ENCODE measurements at regions not wholly inside any gene's neighbourhood (a gene's known extent, or its start where the extent isn't known, plus 50 kb on each side); places are given as distances from the start of the nearest gene placed in this dataset.

DNA sequence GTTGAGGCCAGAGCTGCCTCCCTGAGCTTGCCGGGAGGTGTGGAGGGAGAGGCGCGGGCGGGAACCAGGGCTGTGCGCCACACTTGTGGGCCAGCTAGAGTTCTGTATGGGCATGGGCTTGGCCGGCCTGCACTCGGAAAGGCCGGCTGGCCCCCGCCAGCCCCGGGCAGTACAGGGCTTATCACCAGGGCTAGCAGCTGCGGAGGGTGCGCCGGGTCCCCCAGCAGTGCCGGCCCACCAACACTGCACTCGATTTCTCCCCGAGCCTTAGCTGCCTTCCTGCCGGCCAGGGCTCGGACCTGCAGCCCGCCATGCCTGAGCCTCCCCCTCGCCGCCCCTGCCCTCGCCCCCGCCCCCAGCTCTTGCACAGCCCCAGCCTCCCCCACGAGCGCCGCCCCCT is 472.7 kb downstream of the TFAP2A start:
- no peak for DNase-seq (ENCODE audit: low spot score)

DNA sequence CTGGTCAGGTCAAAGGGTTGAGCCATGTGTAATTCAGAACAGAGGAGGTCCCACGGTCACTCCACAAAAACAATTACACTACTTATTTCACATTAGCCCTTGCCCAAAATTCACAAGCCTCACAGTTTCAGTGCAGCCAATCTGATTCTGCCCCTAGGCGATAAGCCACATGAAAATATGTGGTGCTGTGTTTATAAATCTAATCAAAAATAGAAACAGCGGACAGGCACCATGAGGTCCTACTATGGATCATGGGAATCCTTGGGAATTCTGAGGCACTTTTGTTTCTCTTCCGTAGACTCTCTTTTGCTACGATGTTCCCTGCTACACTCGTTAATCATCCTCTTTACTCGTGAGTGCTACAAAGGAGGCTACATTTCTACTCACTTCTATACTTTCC is 476.1 kb downstream of the TFAP2A start:
- no peak for DNase-seq (ENCODE audit: low spot score)

DNA sequence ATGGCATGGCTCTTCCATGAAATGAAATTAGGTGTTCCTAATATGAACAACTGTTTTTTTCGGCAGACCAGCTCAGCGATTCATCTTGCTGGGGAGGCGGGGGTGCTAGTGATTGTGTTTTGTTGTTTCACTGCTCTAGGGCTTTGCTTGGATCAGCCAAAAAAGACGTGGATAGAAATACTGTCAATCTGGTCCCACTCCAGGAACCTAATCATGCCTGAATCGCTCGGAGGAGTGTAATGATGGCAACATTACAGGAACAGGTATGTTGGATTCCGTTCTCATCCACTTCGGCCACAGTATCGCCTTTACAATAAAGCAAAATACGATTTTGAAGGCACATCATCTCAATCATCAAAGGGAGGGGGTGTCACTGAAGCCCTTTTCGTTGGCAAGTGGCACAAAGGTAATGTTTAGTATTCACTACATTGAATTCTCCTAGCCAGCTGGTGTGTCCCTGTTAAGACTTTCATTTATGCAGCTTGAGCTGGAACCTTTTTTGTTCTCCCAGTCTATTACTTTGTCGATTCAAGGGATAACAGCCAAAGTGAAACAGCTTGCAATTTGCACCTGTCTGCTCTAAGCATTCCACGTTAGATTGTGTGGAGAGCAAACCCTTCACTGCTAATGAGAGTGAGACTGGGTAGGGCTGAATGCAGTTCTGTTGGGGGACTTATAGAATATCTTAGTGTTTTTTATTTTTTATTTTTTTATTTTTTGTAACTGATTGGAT is 477.7 kb downstream of the TFAP2A start:
- no peak for DNase-seq (ENCODE audit: low spot score)

DNA sequence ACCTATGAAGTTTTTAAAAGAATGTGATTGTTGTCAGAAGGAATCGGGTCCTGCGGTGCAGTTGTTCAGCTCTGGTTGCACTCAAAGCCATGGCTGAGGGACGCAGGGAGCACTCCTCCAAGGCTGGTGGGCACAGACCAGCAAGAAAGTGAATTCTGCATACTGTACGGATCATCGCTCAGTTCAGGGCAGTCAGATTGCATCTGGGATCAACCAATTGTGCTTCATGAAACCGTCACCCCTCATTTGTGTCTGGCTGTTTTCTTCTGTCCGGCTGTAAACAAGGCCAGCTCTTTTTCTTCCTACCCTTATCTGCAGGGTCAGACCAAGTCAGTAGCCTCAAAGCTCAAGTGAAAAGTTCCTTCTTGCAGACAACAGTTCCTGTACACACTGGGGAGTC is 478.3 kb downstream of the TFAP2A start:
- no peak for DNase-seq (ENCODE audit: low spot score)

DNA sequence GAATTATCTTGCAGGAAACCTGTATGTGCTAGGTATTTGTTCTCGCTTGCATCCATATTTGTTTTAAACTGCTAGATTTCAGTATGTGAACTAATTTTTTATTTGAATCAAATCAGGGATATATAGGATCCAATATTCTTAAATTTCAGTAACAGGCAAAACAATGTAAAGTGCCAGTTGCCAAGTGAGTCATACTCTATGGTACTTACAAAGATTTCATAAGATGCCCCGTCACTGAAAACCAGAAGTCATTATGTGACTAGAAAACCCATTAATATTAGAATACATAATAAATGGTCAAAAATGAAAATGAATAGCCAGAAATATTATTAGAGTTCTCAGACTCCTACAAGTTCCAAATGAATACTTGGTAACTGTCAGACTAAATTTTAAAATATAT is 481.2 kb downstream of the TFAP2A start:
- DNase-seq (ENCODE audit: low spot score) = no peak

DNA sequence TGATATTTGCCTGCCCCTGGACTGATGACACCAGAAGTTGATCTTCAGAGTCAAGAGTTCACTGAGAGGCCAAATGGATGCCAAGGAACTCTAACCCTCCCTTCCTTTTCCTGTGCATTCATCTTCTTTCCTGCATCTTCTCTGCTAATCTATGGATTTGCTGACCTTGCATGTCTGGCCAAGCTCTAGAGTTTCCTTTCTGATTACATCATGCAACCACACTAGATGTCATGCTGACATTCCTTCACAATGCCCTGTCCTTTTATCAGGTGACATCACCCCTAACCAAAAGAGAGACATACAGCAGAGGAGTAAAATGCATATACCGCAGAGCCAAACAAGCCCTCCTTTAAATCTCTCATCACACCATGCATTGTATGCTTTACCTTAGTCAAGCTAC is 487.6 kb downstream of the TFAP2A start:
- no peak for DNase-seq (ENCODE audit: low spot score)

DNA sequence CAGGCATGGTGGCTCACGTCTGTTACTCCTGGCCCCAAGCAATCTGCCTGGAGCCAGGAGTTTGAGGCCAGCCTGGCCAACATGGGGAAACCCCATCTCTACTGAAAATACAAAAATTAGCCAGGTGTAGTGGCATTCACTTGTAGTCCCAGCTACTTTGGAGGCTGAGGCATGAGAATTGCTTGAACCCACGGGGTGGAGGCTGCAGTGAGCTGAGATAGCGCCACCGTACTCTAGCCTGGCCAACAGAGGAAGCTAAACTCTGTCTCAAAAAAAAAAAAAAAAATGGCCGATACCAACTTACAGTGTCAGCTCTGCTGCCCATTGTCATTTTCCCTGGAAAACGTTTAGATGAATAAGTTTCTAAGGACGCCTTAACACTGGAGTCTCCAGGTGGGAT is 489.9 kb downstream of the TFAP2A start:
- no peak for DNase-seq (ENCODE audit: low spot score)

DNA sequence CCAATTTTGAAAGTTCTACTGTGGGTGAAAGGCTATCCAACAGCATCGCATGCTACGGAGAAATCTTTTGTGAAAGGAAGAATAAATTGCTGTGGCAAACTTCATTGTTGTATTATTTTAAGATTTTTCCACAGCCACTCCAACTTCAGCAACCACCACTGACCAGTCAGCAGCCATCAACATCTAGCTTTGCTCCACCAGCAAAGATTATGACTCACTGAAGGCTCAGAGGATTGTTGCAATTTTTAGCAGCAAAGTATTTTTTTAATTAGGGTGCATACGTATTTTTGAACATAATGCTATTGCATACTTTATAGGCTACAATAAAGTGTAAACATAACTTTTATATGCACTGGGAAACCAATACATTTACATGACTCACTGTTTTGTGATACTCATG is 493.5 kb downstream of the TFAP2A start:
- peak; percentile 4 for DNase-seq (ENCODE audit: low spot score)

DNA sequence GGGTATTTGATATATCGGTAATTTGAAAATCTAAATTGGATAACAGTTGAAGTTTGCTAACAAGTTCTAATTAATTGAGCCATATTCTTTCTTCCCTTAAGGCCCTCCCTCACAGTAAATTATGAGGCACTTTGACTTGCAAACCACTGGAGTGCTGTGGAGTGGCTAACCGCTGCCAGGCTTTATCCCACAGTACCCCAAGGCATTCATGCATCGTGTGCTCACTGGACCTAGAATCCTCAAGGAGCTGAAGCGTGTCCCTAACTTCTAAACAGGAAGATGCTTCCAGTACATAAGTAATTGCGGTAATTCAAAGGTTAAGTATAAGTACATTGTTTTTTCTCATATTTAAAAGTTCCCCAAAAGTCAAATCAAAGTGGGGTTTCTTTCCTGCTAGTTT is 499.9 kb downstream of the TFAP2A start:
- no peak for DNase-seq (ENCODE audit: low spot score)

DNA sequence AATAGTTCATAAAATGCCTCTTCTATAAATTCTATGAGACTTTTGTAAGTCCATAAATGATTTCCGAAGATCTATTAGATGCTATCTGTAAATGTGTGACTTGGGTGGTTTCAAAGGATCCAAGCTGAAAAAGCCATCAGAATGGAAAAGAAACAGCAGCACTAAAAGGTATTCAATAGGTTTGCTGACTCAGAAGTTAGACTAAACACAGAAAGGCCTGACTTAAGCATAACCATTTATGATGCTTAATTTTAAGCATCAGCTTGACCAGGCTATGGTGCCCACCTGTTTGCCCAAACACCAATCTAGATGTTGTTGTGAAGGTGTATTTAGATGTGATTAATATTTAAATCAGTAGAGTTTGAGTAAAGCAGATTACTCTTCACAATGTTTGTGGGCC is 513.5 kb downstream of the TFAP2A start:
- no peak for DNase-seq (ENCODE audit: low spot score)

DNA sequence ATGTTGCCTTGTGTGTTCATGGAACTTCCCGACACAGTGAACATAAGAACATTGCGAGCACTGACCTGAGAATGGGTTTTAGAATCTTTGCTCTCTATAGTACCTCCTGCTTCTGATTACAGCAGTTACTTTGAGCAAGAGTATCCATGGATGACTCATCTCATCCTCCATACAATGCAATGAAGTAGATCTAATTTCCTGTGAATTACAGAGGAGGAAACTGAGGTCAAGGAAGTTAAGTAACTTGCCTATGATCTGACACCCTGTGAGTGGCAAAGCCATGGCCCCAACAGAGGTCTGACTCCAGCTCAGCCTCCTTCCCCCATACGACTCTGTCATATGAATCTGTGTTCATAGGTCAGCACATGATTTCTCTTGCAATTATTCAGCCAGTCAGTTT is 518.1 kb downstream of the TFAP2A start:
- no peak for DNase-seq (ENCODE audit: low spot score)

DNA sequence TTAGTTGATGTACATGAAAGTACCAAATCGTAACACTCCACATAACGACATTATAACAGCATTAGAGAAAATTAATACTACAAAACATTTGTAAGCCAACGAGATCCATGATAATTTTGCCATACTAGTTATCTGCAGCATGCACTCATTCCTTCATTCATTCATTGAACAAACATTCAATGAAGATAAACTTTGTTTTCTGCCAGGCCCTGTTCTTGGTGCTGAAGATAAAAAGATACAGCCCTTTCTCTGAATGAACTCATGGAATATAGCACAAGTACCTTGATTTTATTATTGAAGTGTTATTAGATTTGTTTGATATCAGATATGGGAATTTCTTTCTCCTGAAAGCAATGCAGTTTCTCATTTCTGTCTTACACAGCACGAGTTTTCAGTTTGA is 524.0 kb downstream of the TFAP2A start:
- DNase-seq (ENCODE audit: low spot score) = no peak

DNA sequence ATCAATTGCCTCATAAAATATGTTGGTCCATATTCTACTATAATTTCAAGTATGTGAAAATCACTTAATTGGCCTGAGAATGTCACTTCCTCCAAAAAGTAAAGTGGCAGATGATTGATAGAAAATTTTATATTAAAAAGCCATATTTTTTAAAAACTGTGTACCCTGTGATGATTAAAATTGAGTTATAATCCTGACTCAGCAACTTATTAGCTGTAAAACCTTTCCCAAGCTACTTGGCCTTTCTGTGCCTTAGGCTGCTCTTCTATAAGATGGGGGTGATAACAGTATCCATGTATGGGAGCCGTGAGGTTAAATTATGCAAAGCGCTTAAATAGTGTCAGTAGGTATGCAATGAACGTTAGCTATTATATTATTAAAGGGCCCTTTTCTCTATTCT is 524.4 kb downstream of the TFAP2A start:
- no peak for DNase-seq (ENCODE audit: low spot score)

DNA sequence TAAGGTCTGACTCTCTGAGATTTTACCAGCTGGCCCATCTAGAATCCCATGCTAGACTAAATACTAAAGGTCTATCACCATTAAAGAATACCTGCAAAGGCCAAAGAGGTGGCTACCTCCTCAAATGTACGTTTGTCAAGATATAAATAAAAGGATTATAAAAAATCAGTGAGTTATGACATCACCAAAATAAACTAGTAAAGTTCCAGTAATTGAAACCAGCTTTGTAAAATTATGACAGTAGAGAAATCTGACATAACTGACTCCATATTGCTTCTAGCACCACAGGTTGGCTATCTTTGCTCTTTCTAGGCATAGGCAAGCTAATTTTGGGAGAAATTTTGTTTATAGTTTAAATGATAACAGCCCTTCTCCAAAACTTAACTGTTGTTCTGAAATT is 536.3 kb downstream of the TFAP2A start:
- no peak for DNase-seq (ENCODE audit: low spot score)

DNA sequence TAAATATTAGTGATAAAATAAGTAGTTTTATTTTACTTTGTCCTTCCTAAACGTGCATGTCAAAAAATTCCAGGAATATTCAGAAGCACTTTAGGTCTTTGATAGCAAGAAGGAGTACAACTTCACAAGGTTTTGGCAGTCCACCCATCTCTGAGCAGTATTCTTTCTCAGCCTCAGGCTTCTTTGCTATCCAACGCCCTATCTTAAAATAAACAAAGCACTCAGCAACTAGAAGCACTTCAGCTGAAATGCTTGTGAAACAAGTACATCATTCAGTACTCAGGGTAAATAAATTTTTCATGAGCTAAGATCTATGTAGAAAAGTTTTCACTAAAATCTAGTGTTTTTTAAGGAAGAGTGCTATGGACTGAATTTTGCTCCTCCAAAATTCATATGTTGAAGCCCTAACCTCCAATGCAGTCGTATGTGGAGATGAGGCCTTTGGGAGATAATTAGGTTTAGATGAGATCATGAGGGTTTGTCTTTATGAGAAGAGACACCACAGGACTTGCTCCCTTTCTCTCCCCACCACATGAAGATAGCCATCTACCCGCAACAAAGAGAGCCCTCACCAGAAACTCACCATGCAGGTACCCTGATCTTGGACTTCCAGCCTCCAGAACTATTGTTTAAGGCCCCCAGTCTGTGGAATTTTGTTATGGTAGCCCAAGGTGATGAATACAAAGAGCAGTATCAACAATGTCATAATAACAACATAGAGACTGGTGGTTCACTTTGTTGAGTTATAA is 539.1 kb downstream of the TFAP2A start:
- DNase-seq (ENCODE audit: low spot score) = no peak

DNA sequence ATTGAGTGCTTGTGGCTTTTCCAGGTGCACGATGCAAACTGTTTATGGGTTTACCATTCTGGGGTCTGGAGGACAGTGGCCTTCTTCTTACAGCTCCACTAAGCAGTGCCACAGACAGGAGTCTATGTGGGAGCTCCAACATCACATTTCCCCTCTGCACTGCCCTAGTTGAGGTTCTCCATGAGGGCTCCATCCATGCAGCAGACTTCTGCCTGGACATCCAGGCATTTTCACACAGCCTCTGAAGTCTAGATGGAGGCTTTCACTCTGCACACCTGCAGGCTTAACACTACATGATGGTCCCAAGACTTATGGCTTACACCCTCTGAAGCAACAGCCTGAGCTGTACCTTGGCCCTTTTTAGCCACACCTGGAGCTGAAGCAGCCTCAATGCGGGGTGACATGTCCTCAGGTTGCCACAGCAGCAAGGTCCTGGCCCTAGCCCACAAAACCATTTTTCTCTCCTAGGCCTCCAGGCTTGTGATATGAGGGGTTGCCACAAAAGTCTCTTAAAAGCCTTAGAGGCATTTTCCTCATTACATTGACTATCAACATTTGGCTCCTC is 552.2 kb downstream of the TFAP2A start:
- DNase-seq (ENCODE audit: low spot score) = no peak

DNA sequence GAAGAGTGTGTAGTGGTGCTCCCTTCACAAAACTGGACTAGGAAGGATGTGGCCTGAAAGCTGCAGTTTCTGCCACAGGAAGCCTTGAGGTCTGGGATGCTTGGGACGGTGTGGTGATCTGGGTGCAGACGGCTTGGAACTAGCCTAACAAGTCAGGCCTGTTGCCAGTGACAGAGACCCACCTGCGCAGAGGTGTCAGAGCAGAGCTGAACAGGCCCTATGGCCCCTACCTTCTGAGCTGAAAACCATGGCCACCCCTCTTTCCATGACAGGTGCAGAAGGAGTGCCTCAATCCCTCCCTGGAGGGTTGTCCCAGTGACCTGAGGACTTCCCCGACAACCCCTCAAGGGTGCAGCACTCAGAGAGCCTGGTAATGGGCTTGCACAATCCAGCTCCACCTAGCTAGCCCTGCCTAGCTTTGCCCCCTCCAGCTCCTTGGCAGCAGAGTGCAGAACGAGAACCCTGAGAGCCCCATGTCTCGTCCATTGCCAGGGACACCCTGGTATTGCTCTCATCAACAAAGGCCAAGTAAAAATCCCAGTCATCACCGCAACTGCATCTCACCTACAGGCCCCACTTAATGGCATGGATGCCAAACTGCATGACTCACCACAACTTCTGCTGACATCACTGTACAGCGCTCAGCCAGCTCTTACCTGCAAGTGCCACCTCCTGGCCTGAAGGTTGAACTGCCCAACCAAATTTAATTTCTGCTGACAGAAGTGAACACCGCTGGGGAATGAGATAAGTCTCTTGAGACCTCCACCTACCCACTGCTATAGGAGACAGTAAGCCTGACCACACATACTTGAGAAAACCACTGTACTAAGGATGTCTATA is 563.1 kb downstream of the TFAP2A start:
- no peak for DNase-seq (ENCODE audit: low spot score)

DNA sequence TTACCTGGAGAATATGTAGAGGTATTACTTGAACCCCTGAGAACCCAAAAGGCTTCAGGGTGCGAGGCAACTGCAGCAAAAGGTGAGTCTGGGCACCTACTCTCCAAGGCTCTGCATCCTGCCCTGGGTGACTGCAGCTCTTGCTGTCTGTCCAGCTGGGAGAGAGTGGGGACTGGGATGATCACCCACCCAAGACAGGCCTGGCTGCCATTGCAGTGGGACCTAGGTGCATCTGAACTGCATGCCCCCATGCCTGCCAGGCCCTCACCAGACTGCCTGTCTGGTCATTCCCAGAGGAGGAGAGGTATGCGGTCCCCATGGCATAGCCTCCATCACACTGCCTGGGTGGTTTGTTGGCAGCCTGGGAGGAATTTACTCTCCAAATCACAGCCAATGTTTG is 563.9 kb downstream of the TFAP2A start:
- no peak for DNase-seq (ENCODE audit: low spot score)

DNA sequence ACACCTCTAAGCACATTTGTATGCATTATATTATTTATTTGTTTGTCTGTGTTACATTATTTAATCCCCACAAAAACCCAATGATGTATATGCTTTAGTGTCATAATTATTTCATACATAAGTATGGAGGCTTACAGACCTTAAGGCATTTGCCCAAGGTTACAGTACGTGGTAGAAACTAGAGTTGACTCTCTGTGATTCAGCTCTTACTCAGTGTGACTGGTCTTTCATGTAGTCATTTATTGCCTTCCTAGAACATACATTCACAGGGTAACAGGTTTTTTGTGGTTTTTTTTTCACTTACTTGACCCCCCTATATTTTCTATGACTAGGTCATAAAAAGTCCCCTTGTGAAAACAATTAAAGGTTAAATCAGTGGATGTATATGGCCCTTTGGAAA is 566.8 kb downstream of the TFAP2A start:
- DNase-seq (ENCODE audit: low spot score) = no peak

DNA sequence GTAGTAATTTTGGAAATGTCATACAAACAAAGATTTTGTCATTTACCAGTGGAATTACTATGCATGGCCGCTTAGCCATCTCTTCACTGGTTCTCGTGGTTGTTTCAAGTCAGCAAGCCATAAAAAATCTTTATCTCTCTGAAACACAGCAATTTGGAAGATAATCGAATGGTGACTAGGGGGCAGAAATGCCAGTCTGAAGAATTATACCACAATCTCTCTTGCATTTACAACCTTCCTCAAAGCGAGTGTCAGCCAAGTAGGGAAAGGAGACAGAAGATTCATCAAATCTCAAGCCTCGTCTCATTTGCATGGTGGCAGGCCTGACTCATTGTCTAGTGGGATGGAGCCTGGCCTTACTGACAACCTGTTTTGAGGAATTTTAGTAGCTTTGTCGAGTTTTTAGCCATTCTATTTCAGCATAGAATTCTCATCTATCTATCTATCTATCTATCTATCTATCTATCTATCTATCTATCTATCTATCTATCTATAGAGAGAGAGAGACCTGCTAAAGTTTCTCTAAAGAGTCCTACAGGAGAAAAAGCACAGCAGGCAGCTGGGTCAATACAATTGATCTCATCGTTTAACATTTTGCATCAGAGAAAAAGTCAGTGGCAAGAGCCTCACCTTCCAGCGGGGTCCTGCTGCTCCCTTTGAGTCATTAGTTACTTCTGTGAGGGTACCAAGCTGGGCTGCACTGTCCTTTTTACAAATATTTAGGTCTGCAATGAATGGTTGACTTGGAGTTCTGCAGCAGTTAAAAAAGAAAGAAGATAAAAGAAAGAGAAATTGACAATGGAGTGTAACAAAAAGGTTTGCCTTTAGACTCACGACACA is 572.8 kb downstream of the TFAP2A start:
- no peak for DNase-seq (ENCODE audit: low spot score)

DNA sequence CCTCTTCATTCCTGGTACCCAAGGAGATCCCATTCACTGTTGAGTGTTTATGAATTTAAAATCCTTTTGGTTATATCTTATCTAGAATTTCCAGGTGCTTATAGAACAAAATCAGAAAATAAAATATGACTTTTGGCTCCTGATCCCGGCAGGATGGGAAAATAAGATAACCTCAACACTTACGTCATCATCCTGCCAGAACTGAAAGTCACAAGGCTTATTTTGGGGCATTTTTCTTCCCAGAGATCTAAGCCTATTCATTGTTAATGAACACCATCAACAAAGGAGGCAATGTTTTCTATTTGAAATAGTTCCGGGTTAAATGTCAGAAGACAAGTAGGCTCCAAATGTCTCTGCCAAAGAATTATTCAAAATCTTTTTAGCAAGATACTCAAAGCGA is 580.6 kb downstream of the TFAP2A start:
- DNase-seq (ENCODE audit: low spot score) = no peak

DNA sequence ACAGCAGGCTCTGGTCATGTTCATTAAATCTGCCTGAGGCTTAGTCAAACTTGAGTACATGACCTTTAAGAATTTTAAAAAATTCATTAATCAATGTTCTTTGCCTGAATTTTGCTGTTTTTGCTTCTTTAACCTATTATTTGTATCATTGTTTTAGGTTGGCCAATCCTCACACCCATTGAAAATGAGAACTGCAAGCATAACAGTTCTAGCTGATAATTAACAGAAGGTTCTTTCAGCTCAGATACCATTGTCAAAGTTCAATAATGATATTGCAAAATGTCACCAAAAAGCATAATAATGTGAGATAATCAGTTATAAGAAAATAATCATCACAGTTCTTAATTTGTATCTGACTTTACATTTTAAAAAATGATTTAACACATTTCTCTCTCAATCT is 583.1 kb downstream of the TFAP2A start:
- DNase-seq (ENCODE audit: low spot score) = no peak
